ENCODE measurements at regions not wholly inside any gene's neighbourhood (a gene's known extent, or its start where the extent isn't known, plus 50 kb on each side); places are given as distances from the start of the nearest gene placed in this dataset.

DNA sequence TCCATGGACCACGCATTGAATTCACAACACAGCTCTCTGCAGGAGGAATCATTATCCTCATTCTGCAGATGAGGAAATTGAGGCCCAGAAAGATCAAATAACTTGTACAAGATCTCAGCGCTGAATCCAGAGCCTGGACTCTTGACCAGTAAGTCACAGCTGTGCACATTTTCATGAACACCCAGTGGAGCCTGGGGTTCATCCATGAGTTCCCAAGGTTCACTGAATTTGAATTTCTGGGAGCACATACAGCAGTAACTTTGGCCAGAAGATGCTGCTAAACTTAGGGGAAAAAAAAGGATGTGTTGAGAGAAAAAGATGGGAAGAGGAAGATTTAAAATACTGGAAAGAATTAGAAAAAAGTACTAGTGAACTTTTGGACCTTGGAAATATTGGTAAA lies 218.7 kb upstream of the PPARGC1A start:
- TF ChIP-seq, protein P1, sequence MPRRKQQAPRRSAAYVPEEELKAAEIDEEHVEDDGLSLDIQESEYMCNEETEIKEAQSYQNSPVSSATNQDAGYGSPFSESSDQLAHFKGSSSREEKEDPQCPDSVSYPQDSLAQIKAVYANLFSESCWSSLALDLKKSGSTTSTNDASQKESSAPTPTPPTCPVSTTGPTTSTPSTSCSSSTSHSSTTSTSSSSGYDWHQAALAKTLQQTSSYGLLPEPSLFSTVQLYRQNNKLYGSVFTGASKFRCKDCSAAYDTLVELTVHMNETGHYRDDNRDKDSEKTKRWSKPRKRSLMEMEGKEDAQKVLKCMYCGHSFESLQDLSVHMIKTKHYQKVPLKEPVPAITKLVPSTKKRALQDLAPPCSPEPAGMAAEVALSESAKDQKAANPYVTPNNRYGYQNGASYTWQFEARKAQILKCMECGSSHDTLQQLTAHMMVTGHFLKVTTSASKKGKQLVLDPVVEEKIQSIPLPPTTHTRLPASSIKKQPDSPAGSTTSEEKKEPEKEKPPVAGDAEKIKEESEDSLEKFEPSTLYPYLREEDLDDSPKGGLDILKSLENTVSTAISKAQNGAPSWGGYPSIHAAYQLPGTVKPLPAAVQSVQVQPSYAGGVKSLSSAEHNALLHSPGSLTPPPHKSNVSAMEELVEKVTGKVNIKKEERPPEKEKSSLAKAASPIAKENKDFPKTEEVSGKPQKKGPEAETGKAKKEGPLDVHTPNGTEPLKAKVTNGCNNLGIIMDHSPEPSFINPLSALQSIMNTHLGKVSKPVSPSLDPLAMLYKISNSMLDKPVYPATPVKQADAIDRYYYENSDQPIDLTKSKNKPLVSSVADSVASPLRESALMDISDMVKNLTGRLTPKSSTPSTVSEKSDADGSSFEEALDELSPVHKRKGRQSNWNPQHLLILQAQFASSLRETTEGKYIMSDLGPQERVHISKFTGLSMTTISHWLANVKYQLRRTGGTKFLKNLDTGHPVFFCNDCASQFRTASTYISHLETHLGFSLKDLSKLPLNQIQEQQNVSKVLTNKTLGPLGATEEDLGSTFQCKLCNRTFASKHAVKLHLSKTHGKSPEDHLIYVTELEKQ (CRISPR knock-in tag; IDR thresholded peaks at IDR 0.05), result no peak
- TF ChIP-seq ZNF184 (CRISPR knock-in tag; IDR thresholded peaks at IDR 0.05) (no peak), CC2D1A (IDR thresholded peaks at IDR 0.05) (no peak), SUPT5H (IDR thresholded peaks at IDR 0.05) (no peak), BDP1 (IDR thresholded peaks at IDR 0.05; ENCODE audit: insufficient read depth, insufficient read length) (no peak)
- H3K4me2 ChIP-seq (ENCODE audit: insufficient read depth, low read length), result no peak overlapping the region
- no peak overlapping the region for H3K9ac ChIP-seq (ENCODE audit: insufficient read depth in 1 of 2, low read depth in 2 of 2, low read length in 2 of 2)
- H3K27ac ChIP-seq (ENCODE audit: extremely low read depth, low read depth, low read length), result no peak overlapping the region
- no peak overlapping the region for H2AFZ ChIP-seq (ENCODE audit: low read depth, low read length)
- no peaks in the 10 kb centered on the region for H4K20me1 ChIP-seq (replicated peaks; ENCODE audit: control insufficient read depth, insufficient read depth, low read length)
- no TSS peak for BruUV-seq (replicated peaks)
- in situ Hi-C loops (cut with MboI) (no loop called here), intact Hi-C loops (cut with micrococcal nuclease) (no loop called here)
- ChIA-PET POLR2A (no interaction called here), CTCF (ENCODE audit: low intra/inter-chr PET ratio) (no interaction called here)
- H3K9me3 ChIP-seq (replicated peaks; ENCODE audit: control insufficient read depth, insufficient read depth, low read depth, low read length), result no peaks in the 10 kb centered on the region
- no peaks in the 10 kb centered on the region for H3K27me3 ChIP-seq (ENCODE audit: control insufficient read depth in 2 of 2, insufficient read depth in 2 of 2, low read length in 2 of 2)
- H3K9me1 ChIP-seq (ENCODE audit: control insufficient read depth, insufficient read depth, low read length), result no peaks in the 10 kb centered on the region
- H3K79me2 ChIP-seq (ENCODE audit: control insufficient read depth, insufficient read depth, low read length), result no peaks in the 10 kb centered on the region
- DNase-seq (ENCODE audit: extremely low read depth in 1 of 4, low spot score in 3 of 4) (no peak), ATAC-seq (no peak), FAIRE-seq (no peak)
- no peaks in the 10 kb centered on the region for H3K4me1 ChIP-seq (replicated peaks in 1 of 2; ENCODE audit: control insufficient read depth in 2 of 2, insufficient read depth in 2 of 2, low read length in 2 of 2)
- no peak overlapping the region for H3K4me3 ChIP-seq
- no peaks in the 10 kb centered on the region for H3K36me3 ChIP-seq (ENCODE audit: control insufficient read depth, insufficient read depth, low read length)
- WGBS (ENCODE audit: insufficient coverage, low coverage, missing lambda C conversion rate), result 0% methylated on average over 2 of the region's 2 CpGs
